AG04449 (cell line): ENCODE measurements at regions not wholly inside any gene's neighbourhood (a gene's known extent, or its start where the extent isn't known, plus 50 kb on each side); places are given as distances from the start of the nearest gene placed in this dataset.

ENCODE experiments used
- CTCF ChIA-PET: fragments of 350-600 bp; formaldehyde crosslinking; extraction: SDS; loops from one replicate; lab custom pipeline; 2021; ENCODE audit warnings: antibody characterized with exemption; lab: Yijun Ruan, JAX
- POLR2A ChIA-PET: fragments of 400-600, 350-600 bp; formaldehyde crosslinking; extraction: SDS; loops from one replicate; lab custom pipeline; 2020; ENCODE audit warnings: antibody characterized with exemption, inconsistent platforms; lab: Yijun Ruan, JAX
- DNase-seq: peaks from one replicate; pipeline ENCODE4 v3.0.0-alpha.2; 2010; ENCODE audit warnings: low read depth, low spot score
- H3K4me3 ChIP-seq: 2 replicates; pipeline ENCODE4 v1.5.1; 2011; ENCODE audit warnings: low read depth, mild to moderate bottlenecking, control low read depth, low read length
- TF ChIP-seq, protein P1 (sequence below): IDR thresholded peaks from one replicate; pipeline ENCODE4 v1.5.1; 2011; ENCODE audit warnings: mild to moderate bottlenecking, moderate library complexity, low read length, control low read depth, inconsistent platforms; ENCODE audit not compliant: insufficient read depth; ENCODE audit errors: missing control alignments

DNA sequence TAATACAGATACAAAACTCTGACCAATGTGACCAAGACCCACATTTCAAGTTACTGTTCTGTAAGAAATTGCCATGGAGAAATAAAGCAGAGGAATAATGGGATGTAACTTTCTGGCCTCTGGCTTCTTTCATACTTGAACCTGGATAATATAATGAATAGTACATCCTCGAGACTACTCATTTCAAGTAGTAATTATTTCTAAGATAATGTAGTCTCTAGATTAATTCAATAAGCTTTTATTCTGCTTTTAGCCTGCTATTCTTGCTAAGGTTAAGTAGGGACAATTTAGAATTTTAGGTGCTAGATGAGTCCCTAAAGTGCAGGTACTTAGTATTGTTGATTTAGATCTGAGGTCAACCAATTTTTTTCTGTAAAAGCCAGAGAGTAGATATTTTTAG lies 178.7 kb upstream of the IL15 start:
- H3K4me3 ChIP-seq: no peak overlapping the region
- TF ChIP-seq, protein P1, sequence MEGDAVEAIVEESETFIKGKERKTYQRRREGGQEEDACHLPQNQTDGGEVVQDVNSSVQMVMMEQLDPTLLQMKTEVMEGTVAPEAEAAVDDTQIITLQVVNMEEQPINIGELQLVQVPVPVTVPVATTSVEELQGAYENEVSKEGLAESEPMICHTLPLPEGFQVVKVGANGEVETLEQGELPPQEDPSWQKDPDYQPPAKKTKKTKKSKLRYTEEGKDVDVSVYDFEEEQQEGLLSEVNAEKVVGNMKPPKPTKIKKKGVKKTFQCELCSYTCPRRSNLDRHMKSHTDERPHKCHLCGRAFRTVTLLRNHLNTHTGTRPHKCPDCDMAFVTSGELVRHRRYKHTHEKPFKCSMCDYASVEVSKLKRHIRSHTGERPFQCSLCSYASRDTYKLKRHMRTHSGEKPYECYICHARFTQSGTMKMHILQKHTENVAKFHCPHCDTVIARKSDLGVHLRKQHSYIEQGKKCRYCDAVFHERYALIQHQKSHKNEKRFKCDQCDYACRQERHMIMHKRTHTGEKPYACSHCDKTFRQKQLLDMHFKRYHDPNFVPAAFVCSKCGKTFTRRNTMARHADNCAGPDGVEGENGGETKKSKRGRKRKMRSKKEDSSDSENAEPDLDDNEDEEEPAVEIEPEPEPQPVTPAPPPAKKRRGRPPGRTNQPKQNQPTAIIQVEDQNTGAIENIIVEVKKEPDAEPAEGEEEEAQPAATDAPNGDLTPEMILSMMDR: no peak
- ChIA-PET CTCF (no interaction called here), POLR2A (no interaction called here)
- no peak for DNase-seq

DNA sequence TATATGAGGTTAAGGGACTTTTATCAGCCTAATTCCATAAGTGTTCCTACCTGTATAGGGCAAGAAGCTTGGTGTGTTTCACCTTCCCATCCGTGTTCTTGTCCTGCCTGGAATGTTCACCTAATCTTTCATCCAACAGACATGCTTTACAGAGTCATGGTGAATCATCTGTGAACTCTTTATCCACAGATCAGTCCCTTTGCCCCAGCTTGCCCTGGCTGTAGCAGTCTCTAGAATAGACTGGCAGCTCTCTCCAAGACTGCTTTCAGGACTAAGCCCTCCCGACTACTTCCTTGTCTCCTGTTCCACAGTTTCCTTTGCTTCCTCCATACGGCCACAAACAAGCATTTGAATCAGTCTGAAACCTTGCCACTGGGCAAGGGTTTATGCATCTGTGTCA lies 177.9 kb upstream of the IL15 start:
- CTCF ChIA-PET: no interaction called here
- TF ChIP-seq, protein P1: no peak
- DNase-seq: no peak
- no peak overlapping the region for H3K4me3 ChIP-seq
- POLR2A ChIA-PET: no interaction called here

DNA sequence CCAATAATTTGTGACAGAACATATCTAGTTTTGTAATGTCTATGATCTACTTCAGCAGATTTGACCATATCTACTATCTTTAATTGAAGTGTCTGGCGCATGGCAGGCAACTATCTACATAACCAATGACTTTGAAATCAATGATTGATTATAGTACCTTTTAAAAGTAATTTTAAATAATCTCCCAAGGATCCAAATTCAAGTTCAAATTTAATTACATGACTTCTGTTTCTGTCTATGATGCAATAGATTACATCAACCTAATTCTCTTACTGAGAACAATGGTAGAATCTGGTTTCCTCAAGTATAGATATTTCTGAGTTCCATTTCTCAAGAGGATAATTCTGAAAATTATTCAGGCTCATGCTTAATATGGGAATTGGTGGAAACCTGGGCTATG lies 177.4 kb upstream of the IL15 start:
- TF ChIP-seq, protein P1: no peak
- no peak for DNase-seq
- ChIA-PET POLR2A (no interaction called here), CTCF (no interaction called here)
- no peak overlapping the region for H3K4me3 ChIP-seq

DNA sequence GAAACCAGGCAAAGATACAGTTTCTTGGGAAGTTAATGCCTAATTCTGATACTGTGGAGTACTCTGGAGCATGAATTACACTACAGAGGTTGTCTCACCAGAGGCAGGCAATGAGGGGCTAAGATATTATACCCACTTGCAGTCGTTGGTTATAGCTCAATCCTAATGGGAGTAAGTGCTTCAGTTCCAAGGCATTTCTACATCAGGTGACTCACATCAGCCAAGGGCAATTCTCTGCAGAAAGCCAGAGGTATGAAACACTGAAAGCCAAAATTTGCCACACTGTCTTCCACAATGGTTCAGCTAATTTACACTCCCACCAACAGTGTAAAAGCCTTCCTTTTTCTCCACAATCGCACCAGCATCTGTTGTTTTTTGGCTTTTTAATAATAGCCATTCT lies 174.0 kb upstream of the IL15 start:
- ChIA-PET CTCF (no interaction called here), POLR2A (interaction anchor here (0.6 kb wide), 1 partner anchor 38 kb away, joined by 3 read pairs; no protein-coding TSS in a partner anchor)
- no peak for DNase-seq
- TF ChIP-seq, protein P1: no peak
- H3K4me3 ChIP-seq: no peak overlapping the region

DNA sequence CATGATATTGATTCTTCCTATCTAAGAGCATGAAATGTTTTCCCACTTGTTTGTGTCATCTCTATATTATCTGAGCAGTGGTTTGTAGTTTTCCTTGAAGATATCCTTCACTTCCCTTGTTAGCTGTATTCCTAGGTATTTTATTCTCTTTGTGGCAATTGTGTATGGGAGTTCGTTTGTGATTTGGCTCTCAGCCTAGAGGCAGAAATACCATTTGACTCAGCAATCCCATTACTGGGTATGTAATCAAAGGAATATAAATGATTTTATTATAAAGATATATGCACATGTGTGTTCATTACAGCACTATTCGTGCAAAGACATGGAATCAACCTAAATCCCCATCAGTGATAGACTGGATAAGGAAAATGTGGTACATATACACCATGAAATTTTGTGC lies 172.7 kb upstream of the IL15 start:
- H3K4me3 ChIP-seq: no peak overlapping the region
- ChIA-PET POLR2A (no interaction called here), CTCF (no interaction called here)
- TF ChIP-seq, protein P1: no peak
- no peak for DNase-seq

DNA sequence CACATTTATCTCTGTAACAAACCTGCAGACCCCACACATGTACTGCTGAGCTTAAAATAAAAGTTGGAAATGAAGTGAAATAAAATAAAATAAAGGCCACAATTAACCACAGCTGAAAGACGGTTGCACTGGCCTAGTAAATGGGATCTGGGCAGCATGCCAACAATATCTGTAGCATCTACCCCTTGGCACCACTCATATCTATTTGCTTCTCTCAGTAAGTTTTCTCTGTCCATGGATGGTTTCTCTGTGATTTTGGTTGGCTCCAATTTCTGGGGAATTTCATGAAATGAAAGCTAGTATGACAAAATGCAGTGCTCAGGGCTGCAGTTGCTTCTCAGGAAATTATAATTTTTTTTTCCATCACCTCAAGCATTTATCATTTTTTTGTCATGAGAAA lies 172.0 kb upstream of the IL15 start:
- POLR2A ChIA-PET: no interaction called here
- no peak overlapping the region for H3K4me3 ChIP-seq
- DNase-seq: no peak
- CTCF ChIA-PET: interaction anchor here (1.3 kb wide), 1 partner anchor 10 kb away, joined by 3 read pairs; no protein-coding TSS in a partner anchor
- TF ChIP-seq, protein P1: no peak
